ENCODE measurements at regions not wholly inside any gene's neighbourhood (a gene's known extent, or its start where the extent isn't known, plus 50 kb on each side); places are given as distances from the start of the nearest gene placed in this dataset.

DNA sequence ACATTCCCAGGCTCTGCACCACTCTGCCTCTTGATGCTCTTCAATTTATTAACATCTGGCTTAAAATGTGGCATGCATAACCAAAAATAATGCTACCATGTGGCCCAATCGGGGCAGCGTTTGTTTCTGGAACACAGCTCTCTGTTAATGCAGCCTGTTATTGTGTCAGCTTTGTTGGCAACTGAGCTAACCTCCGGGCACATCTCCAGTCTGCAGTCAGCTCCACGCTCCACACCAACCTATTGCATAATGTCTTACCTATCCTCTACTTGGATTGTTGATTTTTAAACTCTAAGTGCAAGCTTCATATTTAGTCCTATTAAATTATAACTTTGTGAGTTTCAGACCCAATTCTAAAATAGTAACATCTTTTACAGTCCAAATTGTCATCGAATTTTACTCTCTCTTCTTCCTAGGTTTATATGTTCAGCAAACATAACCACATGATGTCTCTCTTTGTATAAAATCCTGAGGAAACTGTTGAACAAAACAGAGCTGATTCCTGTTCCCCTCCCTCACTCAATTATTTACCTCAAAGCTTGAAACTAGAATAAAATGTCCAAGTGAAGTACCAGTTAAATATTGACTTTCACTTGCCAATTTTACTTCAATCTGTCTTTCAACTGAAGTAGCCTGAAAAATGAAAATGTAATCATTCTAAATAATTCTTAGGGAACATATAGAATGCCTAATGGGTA, 92.2 kb upstream of the RAPGEF2 start:
- Histone ChIP-seq H3K4me3 (no peak overlapping the region), H3K9me3 (no peaks in the 10 kb centered on the region), H3K27me3 (replicated peaks; ENCODE audit: insufficient read depth) (no peaks in the 10 kb centered on the region), H3K36me3 (no peaks in the 10 kb centered on the region), H3K4me1 (ENCODE audit: control insufficient read depth in 1 of 2, low read depth in 2 of 2) (peaks cover 0 to 12% of the 10 kb centered on the region in 2 donors), H3K27ac (no peak overlapping the region)
- DNase-seq (ENCODE audit: low spot score) (no peak), ATAC-seq (ENCODE audit: insufficient number of reproducible peaks, low FRiP score, low read depth) (peak; percentile 73)
- TF ChIP-seq, protein P1, sequence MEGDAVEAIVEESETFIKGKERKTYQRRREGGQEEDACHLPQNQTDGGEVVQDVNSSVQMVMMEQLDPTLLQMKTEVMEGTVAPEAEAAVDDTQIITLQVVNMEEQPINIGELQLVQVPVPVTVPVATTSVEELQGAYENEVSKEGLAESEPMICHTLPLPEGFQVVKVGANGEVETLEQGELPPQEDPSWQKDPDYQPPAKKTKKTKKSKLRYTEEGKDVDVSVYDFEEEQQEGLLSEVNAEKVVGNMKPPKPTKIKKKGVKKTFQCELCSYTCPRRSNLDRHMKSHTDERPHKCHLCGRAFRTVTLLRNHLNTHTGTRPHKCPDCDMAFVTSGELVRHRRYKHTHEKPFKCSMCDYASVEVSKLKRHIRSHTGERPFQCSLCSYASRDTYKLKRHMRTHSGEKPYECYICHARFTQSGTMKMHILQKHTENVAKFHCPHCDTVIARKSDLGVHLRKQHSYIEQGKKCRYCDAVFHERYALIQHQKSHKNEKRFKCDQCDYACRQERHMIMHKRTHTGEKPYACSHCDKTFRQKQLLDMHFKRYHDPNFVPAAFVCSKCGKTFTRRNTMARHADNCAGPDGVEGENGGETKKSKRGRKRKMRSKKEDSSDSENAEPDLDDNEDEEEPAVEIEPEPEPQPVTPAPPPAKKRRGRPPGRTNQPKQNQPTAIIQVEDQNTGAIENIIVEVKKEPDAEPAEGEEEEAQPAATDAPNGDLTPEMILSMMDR (IDR thresholded peaks at IDR 0.05): no peak

DNA sequence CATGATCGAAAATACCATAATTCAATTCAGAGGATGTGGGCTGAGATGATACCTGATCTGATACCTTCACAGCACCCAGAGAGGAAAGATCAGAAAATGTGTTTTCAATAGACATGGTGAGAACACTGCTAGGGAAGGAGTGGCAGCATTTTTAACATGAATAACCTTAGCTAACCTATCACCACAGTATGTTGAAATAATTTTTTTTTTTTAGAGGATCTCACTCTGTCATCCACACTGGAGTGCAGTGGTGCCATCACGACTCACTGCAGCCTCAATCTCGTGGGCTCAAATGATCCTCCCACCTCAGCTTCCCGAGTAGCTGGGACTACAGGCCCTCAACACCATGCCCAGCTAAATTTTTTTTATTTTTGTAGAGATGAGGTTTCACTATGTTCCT, 90.5 kb upstream of the RAPGEF2 start:
- Histone ChIP-seq H3K4me1 (ENCODE audit: control insufficient read depth in 1 of 2, low read depth in 2 of 2) (peaks cover 0 to 12% of the 10 kb centered on the region in 2 donors), H3K9me3 (no peaks in the 10 kb centered on the region), H3K27ac (no peak overlapping the region), H3K36me3 (no peaks in the 10 kb centered on the region), H3K4me3 (no peak overlapping the region), H3K27me3 (replicated peaks; ENCODE audit: insufficient read depth) (no peaks in the 10 kb centered on the region)
- ATAC-seq (ENCODE audit: insufficient number of reproducible peaks, low FRiP score, low read depth) (no peak), DNase-seq (ENCODE audit: low spot score) (no peak)
- TF ChIP-seq, protein P1 (IDR thresholded peaks at IDR 0.05): no peak

DNA sequence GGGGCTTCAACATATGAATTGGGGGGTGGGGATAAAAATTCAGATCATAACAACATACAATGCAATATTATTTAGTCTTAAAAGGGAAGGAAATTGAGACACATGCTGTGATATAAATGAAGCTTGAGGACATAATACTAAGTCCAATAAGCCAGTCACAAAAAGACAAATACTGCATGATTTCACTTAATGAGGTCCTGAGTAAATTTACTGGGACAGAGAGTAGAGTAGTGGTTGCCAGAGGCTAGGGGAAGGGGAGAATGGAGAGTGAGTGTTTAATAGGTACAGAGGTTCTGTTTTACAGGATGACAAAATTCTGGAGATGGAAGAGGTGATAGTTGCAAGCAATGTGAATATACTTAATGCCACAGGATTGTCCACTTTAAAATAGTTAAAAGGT, 89.2 kb upstream of the RAPGEF2 start:
- TF ChIP-seq, protein P1 (IDR thresholded peaks at IDR 0.05): no peak

DNA sequence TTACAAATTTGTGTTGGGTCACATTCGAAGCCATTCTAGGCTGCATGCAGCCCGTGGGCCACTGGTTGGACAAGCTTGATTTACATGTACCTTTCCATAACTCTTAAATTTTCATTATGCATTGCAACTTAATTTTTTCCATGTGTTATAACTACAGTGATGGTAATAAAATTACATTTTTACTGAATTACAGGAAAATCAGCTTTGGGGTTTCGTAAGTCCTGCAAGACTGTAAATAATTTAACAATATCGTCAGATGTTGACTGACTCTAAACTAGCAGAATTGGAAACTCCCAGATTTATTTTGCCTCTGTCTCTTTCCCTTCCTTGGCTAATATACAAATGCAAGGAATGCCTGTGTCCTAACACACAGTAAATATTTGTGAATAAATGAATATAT, 88.0 kb upstream of the RAPGEF2 start:
- Histone ChIP-seq H3K27ac (no peak overlapping the region), H3K4me1 (ENCODE audit: control insufficient read depth in 1 of 2, low read depth in 2 of 2) (peaks cover 0 to 12% of the 10 kb centered on the region in 2 donors), H3K4me3 (no peak overlapping the region), H3K27me3 (replicated peaks; ENCODE audit: insufficient read depth) (no peaks in the 10 kb centered on the region), H3K9me3 (no peaks in the 10 kb centered on the region), H3K36me3 (no peaks in the 10 kb centered on the region)
- ATAC-seq (ENCODE audit: insufficient number of reproducible peaks, low FRiP score, low read depth) (no peak), DNase-seq (ENCODE audit: low spot score) (no peak)
- TF ChIP-seq, protein P1 (IDR thresholded peaks at IDR 0.05): no peak

More for the DNA sequence above, 89.2 kb upstream of the RAPGEF2 start:
- no peak for ATAC-seq (ENCODE audit: insufficient number of reproducible peaks, low FRiP score, low read depth)
- Histone ChIP-seq H3K4me1 (ENCODE audit: control insufficient read depth in 1 of 2, low read depth in 2 of 2) (peaks cover 0 to 12% of the 10 kb centered on the region in 2 donors), H3K36me3 (no peaks in the 10 kb centered on the region), H3K27me3 (replicated peaks; ENCODE audit: insufficient read depth) (no peaks in the 10 kb centered on the region), H3K27ac (no peak overlapping the region), H3K9me3 (no peaks in the 10 kb centered on the region), H3K4me3 (no peak overlapping the region)
- DNase-seq (ENCODE audit: low spot score): no peak

DNA sequence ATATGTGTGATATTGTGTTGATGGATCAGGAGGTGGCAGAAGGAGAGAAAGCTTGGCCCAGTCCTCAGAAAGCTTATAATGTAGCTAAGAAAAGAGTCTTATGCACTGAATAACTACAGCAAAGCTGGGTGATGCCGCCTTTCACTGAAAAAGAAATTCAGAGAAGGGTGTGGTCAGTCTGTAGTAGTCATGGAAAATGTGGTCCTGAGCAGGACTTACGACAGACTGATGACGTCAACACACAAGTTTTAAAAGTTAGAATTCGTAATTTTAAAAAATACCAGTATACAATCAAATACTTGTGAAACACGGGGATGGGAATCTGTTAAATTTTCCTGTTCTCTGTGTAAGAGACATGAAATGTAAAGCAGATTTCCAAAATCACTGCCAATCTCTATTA, 87.0 kb upstream of the RAPGEF2 start:
- TF ChIP-seq, protein P1 (IDR thresholded peaks at IDR 0.05): no peak
- H3K4me3 ChIP-seq: no peak overlapping the region
- no peaks in the 10 kb centered on the region for H3K9me3 ChIP-seq
- ATAC-seq (ENCODE audit: insufficient number of reproducible peaks, low FRiP score, low read depth): no peak
- H3K27me3 ChIP-seq (replicated peaks; ENCODE audit: insufficient read depth): no peaks in the 10 kb centered on the region
- no peak for DNase-seq (ENCODE audit: low spot score)
- peaks cover 0 to 3% of the 10 kb centered on the region in 2 donors for H3K4me1 ChIP-seq (ENCODE audit: control insufficient read depth in 1 of 2, low read depth in 2 of 2)
- H3K36me3 ChIP-seq: no peaks in the 10 kb centered on the region
- no peak overlapping the region for H3K27ac ChIP-seq

Data from thoracic aorta (tissue), 2 donors.